ENCODE measurements at regions not wholly inside any gene's neighbourhood (a gene's known extent, or its start where the extent isn't known, plus 50 kb on each side); places are given as distances from the start of the nearest gene placed in this dataset.

DNA sequence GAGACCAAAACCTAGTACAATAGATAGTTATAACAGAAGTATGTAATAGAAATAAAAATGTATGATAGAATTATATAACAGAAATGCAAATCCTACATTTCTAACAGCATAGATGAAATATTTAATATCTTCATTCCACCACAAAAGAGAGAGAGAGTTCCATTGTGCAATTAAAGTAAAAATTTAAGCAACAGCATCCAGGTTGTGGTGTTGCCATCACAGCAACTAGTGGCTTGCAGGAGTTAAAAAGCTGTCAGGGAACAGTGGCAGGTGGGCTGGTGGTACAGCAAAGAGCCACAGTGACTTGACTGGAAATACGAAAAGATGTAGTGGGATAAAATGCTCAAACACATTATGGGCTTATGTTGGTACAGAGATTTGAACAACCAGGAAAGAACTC, 57.1 kb upstream of the MDM1 start:
- TF ChIP-seq EZH2phosphoT487 (IDR thresholded peaks at IDR 0.05; ENCODE audit: borderline replicate concordance) = no peak
- TF ChIP-seq, protein P1, sequence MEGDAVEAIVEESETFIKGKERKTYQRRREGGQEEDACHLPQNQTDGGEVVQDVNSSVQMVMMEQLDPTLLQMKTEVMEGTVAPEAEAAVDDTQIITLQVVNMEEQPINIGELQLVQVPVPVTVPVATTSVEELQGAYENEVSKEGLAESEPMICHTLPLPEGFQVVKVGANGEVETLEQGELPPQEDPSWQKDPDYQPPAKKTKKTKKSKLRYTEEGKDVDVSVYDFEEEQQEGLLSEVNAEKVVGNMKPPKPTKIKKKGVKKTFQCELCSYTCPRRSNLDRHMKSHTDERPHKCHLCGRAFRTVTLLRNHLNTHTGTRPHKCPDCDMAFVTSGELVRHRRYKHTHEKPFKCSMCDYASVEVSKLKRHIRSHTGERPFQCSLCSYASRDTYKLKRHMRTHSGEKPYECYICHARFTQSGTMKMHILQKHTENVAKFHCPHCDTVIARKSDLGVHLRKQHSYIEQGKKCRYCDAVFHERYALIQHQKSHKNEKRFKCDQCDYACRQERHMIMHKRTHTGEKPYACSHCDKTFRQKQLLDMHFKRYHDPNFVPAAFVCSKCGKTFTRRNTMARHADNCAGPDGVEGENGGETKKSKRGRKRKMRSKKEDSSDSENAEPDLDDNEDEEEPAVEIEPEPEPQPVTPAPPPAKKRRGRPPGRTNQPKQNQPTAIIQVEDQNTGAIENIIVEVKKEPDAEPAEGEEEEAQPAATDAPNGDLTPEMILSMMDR (conservative IDR thresholded peaks at IDR 0.05; ENCODE audit: low read length) = no peak

Measured in Loucy (cell line).